GM12892 (cell line): ENCODE measurements at regions not wholly inside any gene's neighbourhood (a gene's known extent, or its start where the extent isn't known, plus 50 kb on each side); places are given as distances from the start of the nearest gene placed in this dataset.

Source experiments
- POLR2A ChIP-seq: IDR thresholded peaks from 2 replicates; pipeline ENCODE4 v1.6.1; 2011; ENCODE audit warnings: low read depth, low read length, control low read depth
- POLR2AphosphoS5 ChIP-seq: IDR thresholded peaks from 2 replicates; pipeline ENCODE4 v1.6.1; 2011; ENCODE audit warnings: low read depth, low read length, control low read depth
- TAF1 ChIP-seq: IDR thresholded peaks from 2 replicates; pipeline ENCODE4 v1.6.1; 2011; ENCODE audit warnings: low read depth, mild to moderate bottlenecking, control low read depth, low read length, borderline replicate concordance

DNA sequence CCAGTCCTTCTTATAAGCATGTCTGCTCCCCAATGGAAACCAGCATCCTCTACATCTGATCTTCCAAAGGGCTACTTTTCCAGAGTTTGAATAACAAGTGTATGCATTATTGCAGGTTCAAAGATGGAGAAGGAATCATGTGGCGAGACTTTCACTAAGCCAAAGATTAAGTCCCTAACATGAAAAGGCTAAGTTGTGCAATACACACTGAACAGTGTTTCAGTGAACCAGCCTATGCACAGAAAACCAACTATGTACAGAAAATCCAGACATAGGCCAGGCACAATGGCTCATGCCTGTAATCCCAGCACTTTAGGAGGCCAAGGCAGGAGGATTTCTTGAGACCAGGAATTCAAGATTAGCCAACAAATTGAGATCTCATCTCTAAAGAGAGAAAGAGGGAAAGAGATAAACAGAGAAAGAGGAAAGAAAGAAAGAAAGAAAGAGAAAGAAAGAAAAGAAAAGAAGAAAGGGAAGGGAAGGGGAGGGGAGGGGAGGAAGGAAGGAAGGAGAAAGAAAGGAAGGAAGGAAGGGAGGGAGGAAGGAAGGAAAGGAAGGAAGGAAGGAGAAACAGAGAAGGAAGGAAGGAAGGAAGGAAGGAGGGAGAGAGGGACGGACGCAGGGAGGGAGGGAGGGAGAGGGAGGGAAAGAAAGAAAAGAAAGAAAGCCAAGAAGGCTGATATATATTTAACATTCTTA is 181.7 kb downstream of the LTN1 start:
- TF ChIP-seq POLR2AphosphoS5 (no peak), POLR2A (no peak), TAF1 (no peak)
